ENCODE measurements at regions not wholly inside any gene's neighbourhood (a gene's known extent, or its start where the extent isn't known, plus 50 kb on each side); places are given as distances from the start of the nearest gene placed in this dataset.
A peak's percentile ranks its signal among the peaks of the same experiment; 100 is the strongest.

GRCh38 chr1:219560856-219561255 lies 52.0 kb downstream of the ZC3H11B start:
- H3K36me3 Mint-ChIP-seq, result no peaks in the 10 kb centered on the region
- no peaks in the 10 kb centered on the region for H4K20me1 ChIP-seq (ENCODE audit: low read depth)
- H3K79me2 ChIP-seq (ENCODE audit: low read depth), result no peaks in the 10 kb centered on the region
- H3F3A ChIP-seq (ENCODE audit: low read depth), result peaks cover 7% of the 10 kb centered on the region
- no peaks in the 10 kb centered on the region for H3K36me3 ChIP-seq
- H3K4me3 Mint-ChIP-seq, result no peak overlapping the region
- no peaks in the 10 kb centered on the region for H3K9me3 Mint-ChIP-seq
- no peak overlapping the region for H3K4me3 ChIP-seq
- H3K27me3 ChIP-seq, result no peaks in the 10 kb centered on the region
- no peak overlapping the region for H3K4me2 ChIP-seq
- no peak for TF ChIP-seq CTCF (IDR thresholded peaks at IDR 0.05)
- no peak for TF ChIP-seq EZH2 (IDR thresholded peaks at IDR 0.05)
- TF ChIP-seq EZH2phosphoT487 (IDR thresholded peaks at IDR 0.05), result no peak
- H3K9ac ChIP-seq, result no peak overlapping the region
- peaks cover 13% of the 10 kb centered on the region for H3K4me1 Mint-ChIP-seq
- no peaks in the 10 kb centered on the region for H3K9me3 ChIP-seq (ENCODE audit: low read depth)
- peak overlapping the region; percentile 36 for H2AFZ ChIP-seq (replicated peaks)
- no peak overlapping the region for H3K27ac Mint-ChIP-seq
- DNase-seq (ENCODE audit: low spot score), result no peak
- H3K4me1 ChIP-seq, result peaks cover 20% of the 10 kb centered on the region
- H3K27ac ChIP-seq, result no peak overlapping the region
- no peaks in the 10 kb centered on the region for H3K27me3 Mint-ChIP-seq (ENCODE audit: insufficient read depth, low read depth)

GRCh38 chr1:219559899-219560298 lies 53.0 kb downstream of the ZC3H11B start:
- Histone ChIP-seq H3K79me2 (ENCODE audit: low read depth) (no peaks in the 10 kb centered on the region), H3K27ac (no peak overlapping the region), H4K20me1 (ENCODE audit: low read depth) (no peaks in the 10 kb centered on the region), H3F3A (ENCODE audit: low read depth) (peaks cover 17% of the 10 kb centered on the region), H3K4me1 (peaks cover 26% of the 10 kb centered on the region), H3K4me2 (no peak overlapping the region), H3K9ac (no peak overlapping the region), H2AFZ (replicated peaks) (no peak overlapping the region), H3K9me3 (ENCODE audit: low read depth) (no peaks in the 10 kb centered on the region), H3K4me3 (no peak overlapping the region), H3K27me3 (no peaks in the 10 kb centered on the region), H3K36me3 (no peaks in the 10 kb centered on the region)
- TF ChIP-seq CTCF (IDR thresholded peaks at IDR 0.05), result no peak
- no peak for TF ChIP-seq EZH2 (IDR thresholded peaks at IDR 0.05)
- TF ChIP-seq EZH2phosphoT487 (IDR thresholded peaks at IDR 0.05), result no peak
- Mint-ChIP-seq H3K27me3 (ENCODE audit: insufficient read depth, low read depth) (no peaks in the 10 kb centered on the region), H3K9me3 (no peaks in the 10 kb centered on the region), H3K36me3 (no peaks in the 10 kb centered on the region), H3K4me1 (peaks cover 23% of the 10 kb centered on the region), H3K27ac (no peak overlapping the region), H3K4me3 (no peak overlapping the region)
- no peak for DNase-seq (ENCODE audit: low spot score)

DNA sequence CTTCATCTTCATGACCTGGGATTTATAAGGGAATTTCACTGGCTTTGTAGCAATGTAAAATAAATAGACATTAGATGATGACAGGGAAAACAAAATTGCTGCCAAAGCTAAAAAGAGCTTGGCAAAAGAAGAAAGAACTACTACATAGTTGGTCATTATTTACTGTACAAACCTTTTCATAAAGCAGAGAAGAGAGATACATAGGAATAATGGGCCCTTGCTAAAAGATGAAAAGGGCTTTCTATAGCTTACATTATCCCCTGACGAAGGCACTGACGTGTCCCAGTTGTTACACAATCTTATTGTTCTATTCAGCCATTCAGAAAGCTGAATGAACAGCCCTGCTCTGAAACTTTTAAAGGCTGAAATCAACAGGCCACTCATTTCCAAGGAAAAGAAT lies 57.1 kb downstream of the ZC3H11B start:
- peak overlapping the region; percentile 91 for H3K27ac ChIP-seq
- Mint-ChIP-seq H3K4me3 (no peak overlapping the region), H3K27me3 (ENCODE audit: insufficient read depth, low read depth) (no peaks in the 10 kb centered on the region), H3K4me1 (peaks cover 19% of the 10 kb centered on the region), H3K27ac (peak overlapping the region; percentile 34), H3K9me3 (no peaks in the 10 kb centered on the region), H3K36me3 (no peaks in the 10 kb centered on the region)
- no peaks in the 10 kb centered on the region for H3K9me3 ChIP-seq (ENCODE audit: low read depth)
- no peaks in the 10 kb centered on the region for H3K36me3 ChIP-seq
- TF ChIP-seq CTCF (IDR thresholded peaks at IDR 0.05), result no peak
- no peak for TF ChIP-seq EZH2phosphoT487 (IDR thresholded peaks at IDR 0.05)
- no peak for TF ChIP-seq EZH2 (IDR thresholded peaks at IDR 0.05)
- peaks cover 27% of the 10 kb centered on the region for H3F3A ChIP-seq (ENCODE audit: low read depth)
- H3K9ac ChIP-seq, result no peak overlapping the region
- H2AFZ ChIP-seq (replicated peaks), result no peak overlapping the region
- no peaks in the 10 kb centered on the region for H3K27me3 ChIP-seq
- H3K4me3 ChIP-seq, result no peak overlapping the region
- peak; percentile 50 for DNase-seq (ENCODE audit: low spot score)
- no peaks in the 10 kb centered on the region for H4K20me1 ChIP-seq (ENCODE audit: low read depth)
- H3K4me2 ChIP-seq, result peak overlapping the region; percentile 63
- H3K4me1 ChIP-seq, result peaks cover 24% of the 10 kb centered on the region
- no peaks in the 10 kb centered on the region for H3K79me2 ChIP-seq (ENCODE audit: low read depth)

Measured in neural progenitor cell (in vitro differentiated cells).